ENCODE measurements at regions not wholly inside any gene's neighbourhood (a gene's known extent, or its start where the extent isn't known, plus 50 kb on each side); places are given as distances from the start of the nearest gene placed in this dataset.
"Not testable (repeated sequence)": the region's sequence is repeated elsewhere in the genome, so short reads cannot be mapped to it uniquely, and the experiment has no call there.

- DNase-seq (ENCODE audit: low read depth) = no peak
Observed at GRCh38 chr16:85441189-85441889, 171.8 kb upstream of the GSE1 start.

DNA sequence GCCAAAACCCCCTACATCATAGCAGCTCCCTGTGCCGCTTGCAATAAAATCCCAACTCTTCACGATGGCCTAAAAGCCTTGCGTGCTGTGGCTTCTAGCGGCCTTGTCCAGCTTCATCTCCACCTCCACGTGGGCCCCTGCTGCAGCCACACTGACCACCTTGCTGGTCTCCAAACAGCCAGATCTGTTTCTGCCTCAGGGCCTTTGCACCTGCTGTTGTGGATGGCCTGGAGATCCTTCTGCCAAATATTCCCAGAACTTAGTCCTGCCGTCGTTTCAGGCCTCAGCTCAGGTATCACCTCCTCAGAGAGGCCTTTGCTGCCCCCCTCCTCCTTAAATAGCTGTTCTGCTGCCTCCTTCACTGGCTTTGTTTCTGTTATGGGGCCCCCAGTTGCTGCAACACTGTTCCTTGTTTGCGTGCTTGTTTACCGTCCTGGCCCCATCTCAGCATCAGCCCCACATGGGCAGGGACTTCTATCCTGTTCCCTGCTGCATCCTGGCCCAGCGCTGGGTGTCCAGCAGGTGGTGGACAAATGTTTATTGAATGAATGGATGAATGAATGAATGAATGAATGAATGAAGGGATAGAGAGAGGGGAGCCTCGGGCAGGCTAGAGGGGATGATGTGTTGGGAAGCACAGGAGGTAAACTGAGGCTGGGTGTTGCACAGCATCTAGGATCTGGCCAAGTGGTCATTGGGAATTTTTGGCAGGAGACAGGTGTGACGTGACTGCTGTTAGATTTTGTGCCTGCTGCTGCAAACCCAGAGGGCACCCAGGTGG, 171.0 kb upstream of the GSE1 start:
- DNase-seq (ENCODE audit: low read depth) = no peak

- no peak for DNase-seq (ENCODE audit: low read depth)
Observed at GRCh38 chr16:85443116-85443515, 170.0 kb upstream of the GSE1 start.

DNA sequence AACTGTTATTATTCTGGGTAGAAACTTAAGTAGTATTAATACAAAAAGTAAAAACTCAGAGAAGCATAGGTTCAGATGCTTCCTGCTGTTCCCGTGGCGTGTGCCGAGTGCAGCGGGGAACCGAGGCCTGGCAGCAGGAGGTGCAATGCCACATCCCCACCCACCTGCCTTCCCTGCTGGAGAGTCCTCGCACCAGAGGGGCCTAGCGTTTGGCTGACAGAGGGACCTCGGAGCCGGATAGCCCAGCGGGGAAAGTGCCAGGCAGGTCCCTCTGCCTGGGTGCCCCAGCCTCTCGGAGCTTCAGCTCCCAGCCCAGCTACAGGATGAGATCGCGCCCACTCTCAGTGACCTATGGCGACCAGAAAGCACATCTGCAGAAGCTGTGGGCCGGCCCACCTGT, 169.6 kb upstream of the GSE1 start:
- DNase-seq (ENCODE audit: low read depth) = no peak

GRCh38 chr16:85445064-85445778, 167.9 kb upstream of the GSE1 start:
- no peak for DNase-seq (ENCODE audit: low read depth)

DNA sequence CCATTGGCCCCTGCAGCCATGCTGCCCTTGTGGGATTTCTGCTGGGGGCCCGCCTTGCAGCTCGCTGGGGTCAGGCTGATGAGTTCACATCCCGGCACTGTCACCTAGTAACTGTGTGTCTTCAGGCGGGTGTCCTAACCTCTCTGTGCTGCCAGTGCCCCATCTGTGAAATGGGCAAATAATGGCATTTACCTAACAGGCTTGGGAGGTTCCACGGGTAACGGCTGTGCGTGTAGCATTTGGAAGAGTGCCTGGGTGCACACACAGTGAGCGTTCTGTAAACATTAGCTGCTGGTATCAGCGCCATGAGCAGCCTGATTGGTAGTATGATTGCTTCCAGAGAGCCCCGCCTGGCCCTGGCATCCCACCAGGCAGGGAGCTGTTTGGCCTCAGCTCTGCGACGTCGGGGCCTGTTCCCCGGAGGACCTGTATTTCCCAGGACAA, 167.3 kb upstream of the GSE1 start:
- no peak for DNase-seq (ENCODE audit: low read depth)

DNA sequence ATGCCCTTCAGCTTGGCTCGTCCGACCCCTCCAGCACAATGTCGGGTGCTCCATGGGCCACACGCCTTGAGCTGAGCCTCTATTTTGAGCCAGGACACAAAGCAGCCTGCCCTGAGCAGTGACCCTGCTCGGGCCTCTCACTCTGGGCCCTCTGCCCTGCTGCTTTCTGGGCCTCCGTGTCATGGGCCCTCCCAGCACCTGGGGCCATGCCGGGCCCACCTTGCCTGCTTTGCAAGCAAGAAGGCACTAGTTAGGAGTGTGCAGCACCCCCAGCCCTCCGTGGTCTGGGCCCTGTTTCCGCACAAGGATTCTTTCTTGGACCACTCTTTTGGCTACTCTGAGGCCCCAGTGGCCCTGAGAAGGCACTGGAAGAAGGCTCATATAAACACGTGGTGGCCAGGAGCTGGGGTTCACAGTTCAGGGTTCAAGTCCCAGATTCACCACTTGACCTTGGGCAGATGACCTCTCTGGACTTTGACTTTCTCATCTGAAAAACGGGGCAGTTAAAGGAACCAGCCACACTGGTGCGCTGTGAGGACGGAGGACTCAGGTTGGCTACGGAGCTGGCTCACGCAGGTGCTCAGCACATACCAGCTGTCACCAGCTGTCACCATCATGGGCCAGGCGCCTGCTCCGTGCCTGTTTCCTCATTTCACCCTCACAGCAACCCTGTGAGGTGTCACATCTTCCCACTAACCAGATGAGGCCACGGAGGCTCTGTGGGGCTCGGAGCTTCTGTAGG, 166.0 kb upstream of the GSE1 start:
- DNase-seq (ENCODE audit: low read depth) = no peak

GRCh38 chr16:85447693-85448313, 165.3 kb upstream of the GSE1 start:
- DNase-seq (ENCODE audit: low read depth) = no peak

GRCh38 chr16:85448557-85449190, 164.4 kb upstream of the GSE1 start:
- DNase-seq (ENCODE audit: low read depth) = no peak

GRCh38 chr16:85449191-85449884, 163.8 kb upstream of the GSE1 start:
- DNase-seq (ENCODE audit: low read depth) = no peak

GRCh38 chr16:85449885-85450245, 163.3 kb upstream of the GSE1 start:
- DNase-seq (ENCODE audit: low read depth) = no peak

DNA sequence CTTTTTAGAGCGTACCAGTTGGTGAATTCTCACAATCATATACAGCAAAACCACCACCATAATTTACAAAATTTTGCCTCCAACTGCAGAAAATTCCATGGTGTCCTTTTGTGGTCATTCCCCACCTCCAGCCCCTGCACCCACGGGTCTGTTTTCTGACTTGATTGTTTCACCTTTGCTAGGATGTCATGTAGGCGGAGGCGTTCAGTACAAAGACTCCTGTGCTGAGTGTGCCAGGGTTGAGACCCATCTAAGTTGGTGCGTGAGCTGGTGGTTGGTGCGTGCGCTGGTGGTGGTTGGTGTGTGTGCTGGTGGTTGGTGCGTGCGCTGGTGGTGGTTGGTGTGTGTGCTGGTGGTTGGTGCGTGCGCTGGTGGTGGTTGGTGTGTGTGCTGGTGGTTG, 162.0 kb upstream of the GSE1 start:
- not testable (repeated sequence) for DNase-seq (ENCODE audit: low read depth)

GRCh38 chr16:85451641-85452363, 161.3 kb upstream of the GSE1 start:
- no peak for DNase-seq (ENCODE audit: low read depth)

DNA sequence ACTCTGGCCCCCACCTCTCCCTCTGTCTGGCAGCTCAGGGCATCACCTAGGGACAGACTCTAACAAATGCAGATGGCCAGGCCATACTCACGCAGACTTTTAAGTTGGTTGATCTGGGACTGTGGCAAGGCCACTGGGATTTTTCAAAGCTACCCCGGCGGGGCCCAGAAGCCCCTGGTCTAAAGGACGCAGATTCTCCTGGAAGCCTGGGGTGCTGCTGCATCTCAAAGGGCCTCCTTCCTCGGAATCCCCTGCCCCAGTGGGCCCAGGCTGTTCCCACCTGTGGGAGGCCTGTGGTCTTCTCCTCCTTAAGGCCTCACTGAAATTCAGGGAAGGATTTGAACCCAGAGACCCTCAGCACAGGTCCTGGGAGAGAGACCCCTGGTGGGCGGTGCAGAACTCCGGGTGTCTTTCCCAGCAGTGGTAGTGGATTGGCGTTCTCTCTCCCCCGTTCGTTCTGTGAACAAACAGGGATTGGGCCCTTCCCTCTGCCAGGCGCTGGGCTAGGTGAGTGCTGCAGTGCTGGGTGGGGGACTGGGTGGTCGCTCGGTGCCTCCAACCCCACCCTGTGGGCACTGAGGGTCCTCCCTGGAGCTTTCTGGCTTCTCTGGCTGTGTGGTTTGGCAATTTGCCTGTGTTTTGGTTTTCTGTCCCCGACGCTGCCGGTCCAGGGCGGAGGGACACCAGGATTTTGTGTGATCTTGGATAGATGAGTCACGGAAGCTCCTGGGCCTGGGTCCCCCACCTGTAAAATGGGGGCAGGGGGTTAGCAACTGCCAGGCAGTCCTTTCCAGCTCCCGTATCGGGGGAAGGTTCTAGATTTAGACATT, 160.5 kb upstream of the GSE1 start:
- DNase-seq (ENCODE audit: low read depth) = no peak

GRCh38 chr16:85453194-85453678, 159.9 kb upstream of the GSE1 start:
- no peak for DNase-seq (ENCODE audit: low read depth)

DNA sequence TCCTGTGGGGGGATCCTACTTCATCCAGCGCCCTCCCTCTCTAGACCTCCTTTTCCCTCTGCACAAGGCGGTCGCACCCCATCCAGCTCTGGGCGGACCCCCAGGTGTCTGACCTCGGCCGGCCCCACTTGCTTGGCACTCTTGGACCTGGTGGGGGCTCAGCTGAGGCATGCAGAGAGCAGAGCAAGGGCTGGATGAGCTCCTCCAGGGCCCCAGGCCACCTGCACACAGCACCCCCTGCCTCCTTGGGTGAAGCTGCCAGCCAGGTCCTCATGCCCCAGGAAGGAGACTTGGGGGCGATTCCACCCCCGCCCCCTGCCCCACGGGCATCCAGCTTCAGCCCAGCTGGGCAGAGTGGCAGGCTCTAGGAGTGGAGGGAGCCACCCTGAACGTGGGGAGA, 159.4 kb upstream of the GSE1 start:
- no peak for DNase-seq (ENCODE audit: low read depth)

GRCh38 chr16:85454171-85454872, 158.8 kb upstream of the GSE1 start:
- no peak for DNase-seq (ENCODE audit: low read depth)

DNA sequence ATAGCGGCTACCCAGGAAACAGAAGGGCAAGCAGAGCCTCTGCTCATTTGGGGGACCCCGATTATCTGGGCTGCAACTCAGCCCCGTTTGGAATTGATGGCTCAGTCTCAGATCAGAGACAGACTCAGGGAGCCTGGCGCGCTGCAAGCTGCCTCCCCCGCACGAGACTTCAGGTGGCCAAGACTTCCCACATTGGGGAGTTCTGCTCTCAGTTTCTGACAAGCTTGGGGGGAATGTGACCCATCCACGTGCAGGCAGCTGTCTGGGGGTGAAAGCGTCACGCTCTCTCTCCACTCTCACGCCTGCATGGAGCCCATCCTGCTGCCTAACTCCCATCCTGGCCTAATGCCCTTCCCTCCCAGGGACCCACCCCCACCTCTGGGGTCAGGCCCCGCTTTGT, 157.6 kb upstream of the GSE1 start:
- no peak for DNase-seq (ENCODE audit: low read depth)
